AG04450 (cell line): ENCODE measurements at regions not wholly inside any gene's neighbourhood (a gene's known extent, or its start where the extent isn't known, plus 50 kb on each side); places are given as distances from the start of the nearest gene placed in this dataset.

Source experiments
- CTCF ChIA-PET: fragments of 300-600, 350-600 bp; formaldehyde crosslinking; extraction: SDS; loops from one replicate; lab custom pipeline; 2022; ENCODE audit warnings: antibody characterized with exemption, inconsistent platforms; lab: Charles Lee
- POLR2A ChIA-PET: fragments of 350-600 bp; formaldehyde crosslinking; extraction: SDS; loops from one replicate; lab custom pipeline; 2021; ENCODE audit warnings: antibody characterized with exemption, inconsistent platforms; lab: Yijun Ruan, JAX
- DNase-seq: peaks from one replicate; pipeline ENCODE4 v3.0.0-alpha.2; 2011; ENCODE audit warnings: low read depth, low spot score
- H3K27ac ChIP-seq: one replicate; pipeline ENCODE4 v1.5.1; 2012; ENCODE audit warnings: low read depth, low read length, control low read depth
- H3K27me3 ChIP-seq: one replicate; pipeline ENCODE4 v1.6.0; 2012; ENCODE audit warnings: low read length; ENCODE audit not compliant: control insufficient read depth, insufficient read depth
- H3K4me3 ChIP-seq: 2 replicates; pipeline ENCODE4 v1.5.1; 2011; ENCODE audit warnings: mild to moderate bottlenecking, low read depth, low read length, control low read depth
- H3K9me3 ChIP-seq: 2 replicates; pipeline ENCODE4 v1.5.1; 2012; ENCODE audit warnings: low read length; ENCODE audit not compliant: control insufficient read depth, insufficient read depth
- CTCF ChIP-seq: IDR thresholded peaks from 2 replicates; pipeline ENCODE4 v1.5.1; 2011; ENCODE audit warnings: low read depth, low read length, control low read depth, inconsistent platforms

- Histone ChIP-seq H3K27ac (no peak overlapping the region), H3K9me3 (no peaks in the 10 kb centered on the region), H3K4me3 (no peak overlapping the region), H3K27me3 (no peaks in the 10 kb centered on the region)
- CTCF ChIA-PET, result no interaction called here
- POLR2A ChIA-PET, result no interaction called here
- TF ChIP-seq CTCF, result no peak
- no peak for DNase-seq
Measured at GRCh38 chr1:208951026-208951525, 632.4 kb upstream of the CAMK1G start.

DNA sequence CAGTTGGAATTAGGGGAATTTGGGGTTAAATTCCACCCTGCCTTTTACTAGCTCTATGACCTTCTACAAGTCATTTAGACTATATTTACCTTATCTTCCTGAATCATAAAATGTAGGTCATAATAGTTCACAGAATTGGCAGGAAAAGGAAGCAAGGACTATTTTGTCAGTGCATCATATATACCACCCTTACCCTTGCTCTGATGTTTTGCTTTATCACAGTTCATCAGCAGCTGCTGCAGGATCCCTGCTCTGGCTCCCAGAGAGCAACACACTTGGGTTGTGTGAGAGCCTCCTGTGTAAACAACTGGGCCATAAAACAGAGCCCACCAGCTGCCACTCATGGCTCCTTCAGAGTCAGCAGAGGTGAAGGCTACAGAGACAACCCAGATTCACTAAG, 631.6 kb upstream of the CAMK1G start:
- no peaks in the 10 kb centered on the region for H3K27me3 ChIP-seq
- ChIA-PET CTCF (interaction anchor here (1.2 kb wide), 1 partner anchor 256 kb away, joined by 4 read pairs; no protein-coding TSS in a partner anchor), POLR2A (no interaction called here)
- no peaks in the 10 kb centered on the region for H3K9me3 ChIP-seq
- H3K27ac ChIP-seq, result no peak overlapping the region
- DNase-seq, result no peak
- H3K4me3 ChIP-seq, result no peak overlapping the region
- no peak for TF ChIP-seq CTCF

GRCh38 chr1:208962867-208963266, 620.6 kb upstream of the CAMK1G start:
- POLR2A ChIA-PET, result no interaction called here

DNA sequence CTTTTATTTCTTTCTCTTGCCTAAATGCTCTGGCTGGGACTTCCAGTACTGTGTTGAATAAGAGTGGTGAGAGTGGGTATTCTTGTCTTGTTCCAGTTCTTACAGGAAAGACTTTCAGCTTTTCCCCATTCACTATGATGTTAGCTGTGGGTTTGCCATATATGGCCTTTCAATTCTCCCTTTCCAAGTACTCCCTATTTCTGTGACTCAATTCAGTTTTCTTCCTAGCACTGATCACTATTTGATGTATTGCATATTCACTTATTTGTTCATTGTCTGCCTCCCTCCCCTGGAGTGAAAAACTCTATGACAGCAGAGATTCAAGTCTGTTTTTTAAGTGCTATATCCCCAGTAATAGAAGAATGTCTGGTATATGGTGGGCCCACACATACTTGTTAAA, 618.2 kb upstream of the CAMK1G start:
- no peaks in the 10 kb centered on the region for H3K27me3 ChIP-seq
- DNase-seq, result no peak
- no peaks in the 10 kb centered on the region for H3K9me3 ChIP-seq
- no peak for TF ChIP-seq CTCF
- H3K27ac ChIP-seq, result no peak overlapping the region
- POLR2A ChIA-PET, result no interaction called here
- no peak overlapping the region for H3K4me3 ChIP-seq
- CTCF ChIA-PET, result no interaction called here

More at GRCh38 chr1:208962867-208963266, 620.6 kb upstream of the CAMK1G start:
- CTCF ChIA-PET, result no interaction called here
- Histone ChIP-seq H3K4me3 (no peak overlapping the region), H3K27me3 (no peaks in the 10 kb centered on the region), H3K27ac (no peak overlapping the region), H3K9me3 (no peaks in the 10 kb centered on the region)
- no peak for DNase-seq
- TF ChIP-seq CTCF, result no peak

DNA sequence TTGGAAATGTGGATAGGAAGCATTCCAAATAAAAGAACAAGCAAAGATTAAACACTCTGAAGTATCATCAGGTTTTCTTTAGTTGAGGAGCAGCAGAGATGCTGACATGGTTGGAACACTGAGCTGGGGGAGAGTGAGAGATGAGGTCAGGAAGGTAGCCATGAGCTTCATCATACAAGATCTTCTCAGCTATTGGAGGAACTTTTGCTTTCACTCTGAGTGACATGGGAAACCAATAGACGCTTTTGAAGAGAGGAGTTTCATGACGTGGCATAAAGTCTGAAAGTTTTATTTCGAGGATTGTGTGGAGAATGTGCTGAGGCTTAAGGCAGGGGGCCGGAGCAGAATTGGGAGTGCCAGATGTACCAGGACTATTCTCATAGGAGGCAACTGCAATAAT, 616.2 kb upstream of the CAMK1G start:
- CTCF ChIA-PET, result interaction anchor here (0.6 to 0.7 kb wide), 2 partner anchors 171 to 945 kb away, joined by 3 read pairs; no protein-coding TSS in a partner anchor

More for the DNA sequence above, 616.2 kb upstream of the CAMK1G start:
- no peak overlapping the region for H3K27ac ChIP-seq
- no peak for DNase-seq
- H3K4me3 ChIP-seq, result no peak overlapping the region
- no peak for TF ChIP-seq CTCF
- no peaks in the 10 kb centered on the region for H3K9me3 ChIP-seq
- POLR2A ChIA-PET, result no interaction called here
- H3K27me3 ChIP-seq, result no peaks in the 10 kb centered on the region
